HCT116 (cell line): ENCODE measurements at regions not wholly inside any gene's neighbourhood (a gene's known extent, or its start where the extent isn't known, plus 50 kb on each side); places are given as distances from the start of the nearest gene placed in this dataset.
A peak's percentile ranks its signal among the peaks of the same experiment; 100 is the strongest.

ENCODE experiments used
- ATAC-seq: fragments of 200-7000 bp; cut with Tn5 transposase; 2 replicates; pipeline ENCODE4 v1.9.1; 2020; ENCODE audit warnings: mild to moderate bottlenecking, moderate library complexity
- BruUV-seq: library from RNA; stranded (reverse); fragments of 400-500 nt; replicated peaks from 2 replicates; lab custom pipeline; 2021; lab: Mats Ljungman, UMichigan
- CTCF ChIA-PET: fragments of 300-600 bp; sonication (Branson Sonifier 250); formaldehyde crosslinking; loops from one replicate; lab custom pipeline; 2021; ENCODE audit warnings: antibody characterized with exemption; lab: Charles Lee
- POLR2A ChIA-PET: fragments of 300-600, 350-600 bp; sonication (Branson Sonifier 250); formaldehyde crosslinking; loops from one replicate; lab custom pipeline; 2021; ENCODE audit warnings: antibody characterized with exemption; lab: Charles Lee
- RAD21 ChIA-PET, 2 experiments: fragments of 300-600 bp; sonication (Branson Sonifier 250); formaldehyde crosslinking; loops; one replicate each; lab custom pipeline; 2023; ENCODE audit warnings: low total read pairs in 2 of 2; ENCODE audit not compliant: uncharacterized antibody in 2 of 2, unreplicated experiment in 2 of 2, low non-redundant PET in 1 of 2; lab: Charles Lee
- DNase-seq: peaks from one replicate; pipeline ENCODE4 v3.0.0-alpha.2; 2010; ENCODE audit warnings: low read depth, low spot score
- H2AFZ ChIP-seq: fragments of 200-600 bp; shearing (Covaris generic), sonication (generic); 2 replicates; pipeline ENCODE4 v1.6.1; 2017; ENCODE audit warnings: low read depth, mixed run types, mixed read lengths, antibody characterized with exemption, low read length; ENCODE audit not compliant: poor library complexity, severe bottlenecking
- H3K27ac ChIP-seq: 2 replicates; pipeline ENCODE4 v1.5.1; 2012; ENCODE audit warnings: low read depth, low read length
- H3K27me3 ChIP-seq: fragments of 200-600 bp; sonication (generic); 2 replicates; pipeline ENCODE4 v1.6.1; 2016; ENCODE audit warnings: mixed run types, low read length, mixed read lengths; ENCODE audit not compliant: insufficient read depth
- H3K36me3 ChIP-seq, 2 experiments: fragments of 200-500 bp in 1 of 2; fragments of 200-600 bp in 1 of 2; sonication (Bioruptor generic) in 1 of 2; sonication (generic) in 1 of 2; 2 replicates each; pipeline versions ENCODE4 v1.5.1 to v1.6.1; 2014 to 2016; ENCODE audit warnings: low read length in 2 of 2, inconsistent platforms in 1 of 2, mixed read lengths in 1 of 2, mixed run types in 1 of 2; ENCODE audit not compliant: insufficient read depth in 2 of 2, control insufficient read depth in 1 of 2
- H3K4me1 ChIP-seq, 2 experiments: fragments of 200-600 bp in 1 of 2; sonication (generic) in 1 of 2; 2 replicates each; pipeline versions ENCODE4 v1.5.1 to v1.6.1; 2012 to 2017; ENCODE audit warnings: low read length in 2 of 2, inconsistent platforms in 1 of 2, mild to moderate bottlenecking in 1 of 2, mixed read lengths in 1 of 2, mixed run types in 1 of 2, moderate library complexity in 1 of 2; ENCODE audit not compliant: insufficient read depth in 2 of 2, control insufficient read depth in 1 of 2
- H3K4me2 ChIP-seq: fragments of 200-600 bp; sonication (generic); 2 replicates; pipeline ENCODE4 v1.6.1; 2017; ENCODE audit warnings: mixed run types, low read length, mixed read lengths
- H3K4me3 ChIP-seq, 2 experiments: fragments of 200-600 bp in 1 of 2; sonication (generic) in 1 of 2; replicated peaks in 1 of 2; 2 replicates each; pipeline ENCODE4 v1.5.1; 2011 to 2016; ENCODE audit warnings: low read length in 2 of 2, control low read depth in 1 of 2, low read depth in 1 of 2, mild to moderate bottlenecking in 1 of 2, mixed read lengths in 1 of 2, mixed run types in 1 of 2
- H3K79me2 ChIP-seq: fragments of 200-600 bp; sonication (generic); 2 replicates; pipeline ENCODE4 v1.6.1; 2017; ENCODE audit warnings: mild to moderate bottlenecking, mixed run types, low read length, moderate library complexity, mixed read lengths; ENCODE audit not compliant: insufficient read depth
- H3K9ac ChIP-seq: fragments of 200-600 bp; sonication (generic); 2 replicates; pipeline ENCODE4 v1.6.1; 2016; ENCODE audit warnings: low read length, mixed read lengths
- H3K9me2 ChIP-seq: fragments of 200-600 bp; sonication (generic), shearing (Covaris generic); 2 replicates; pipeline ENCODE4 v1.6.1; 2017; ENCODE audit warnings: mixed run types, mild to moderate bottlenecking, moderate library complexity; ENCODE audit not compliant: insufficient read depth
- H3K9me3 ChIP-seq, 2 experiments: fragments of 200-500 bp in 1 of 2; fragments of 200-600 bp in 1 of 2; sonication (Bioruptor generic) in 1 of 2; sonication (generic) in 1 of 2; 2 replicates each; pipeline ENCODE4 v1.6.1; 2014 to 2017; ENCODE audit warnings: low read length in 2 of 2, mixed read lengths in 2 of 2, inconsistent platforms in 1 of 2, low read depth in 1 of 2, mild to moderate bottlenecking in 1 of 2, mixed run types in 1 of 2, moderate library complexity in 1 of 2; ENCODE audit not compliant: control insufficient read depth in 1 of 2, insufficient read depth in 1 of 2
- H4K20me1 ChIP-seq: fragments of 200-600 bp; sonication (generic), shearing (Covaris generic); 2 replicates; pipeline ENCODE4 v1.6.1; 2017; ENCODE audit warnings: mixed run types, mild to moderate bottlenecking, moderate library complexity; ENCODE audit not compliant: insufficient read depth
- ATF3 ChIP-seq: IDR thresholded peaks from 2 replicates; pipeline ENCODE4 v1.6.1; 2012
- CBX3 ChIP-seq: IDR thresholded peaks from 2 replicates; pipeline ENCODE4 v1.6.1; 2012; ENCODE audit warnings: low read depth
- CEBPB ChIP-seq: IDR thresholded peaks from 2 replicates; pipeline ENCODE4 v1.6.1; 2012; ENCODE audit warnings: low read depth
- EGR1 ChIP-seq: IDR thresholded peaks from 2 replicates; pipeline ENCODE4 v1.6.1; 2012; ENCODE audit warnings: low read depth
- EZH2 ChIP-seq: fragments of 200-600 bp; sonication (generic); IDR thresholded peaks from 2 replicates; pipeline ENCODE4 v1.6.1; 2017; ENCODE audit warnings: antibody characterized with exemption, mixed run types
- EZH2phosphoT487 ChIP-seq: fragments of 200-600 bp; IDR thresholded peaks from 2 replicates; pipeline ENCODE4 v1.6.1; 2018; ENCODE audit warnings: antibody characterized with exemption, borderline replicate concordance
- FOSL1 ChIP-seq: IDR thresholded peaks from 2 replicates; pipeline ENCODE4 v1.6.1; 2012; ENCODE audit warnings: low read depth
- JUND ChIP-seq: IDR thresholded peaks from 2 replicates; pipeline ENCODE4 v1.6.1; 2012
- POLR2AphosphoS5 ChIP-seq: IDR thresholded peaks from 2 replicates; pipeline ENCODE4 v1.6.1; 2011; ENCODE audit warnings: mild to moderate bottlenecking, low read depth, low read length, moderate library complexity
- REST ChIP-seq: IDR thresholded peaks from 2 replicates; pipeline ENCODE4 v1.6.1; 2012; ENCODE audit warnings: low read depth
- ZFX ChIP-seq: fragments of 450-650 bp; IDR thresholded peaks from 2 replicates; pipeline ENCODE4 v1.6.1; 2017
- ZNF274 ChIP-seq: fragments of 200-500 bp; sonication (Bioruptor generic); IDR thresholded peaks from 2 replicates; pipeline ENCODE4 v1.6.1; 2014; ENCODE audit warnings: mild to moderate bottlenecking, low read depth, low read length, inconsistent platforms
- intact Hi-C: fragments of 100-400 bp; cut with micrococcal nuclease; formaldehyde crosslinking; loops from 2 replicates; pipeline ENCODE4 v1.10.0; 2022
- TF ChIP-seq, protein P1 (sequence below): IDR thresholded peaks from 2 replicates; pipeline ENCODE4 v1.6.1; 2012

- Histone ChIP-seq H3K9me2 (no peaks in the 10 kb centered on the region), H3K79me2 (no peaks in the 10 kb centered on the region), H3K4me1 (peaks cover 14 to 27% of the 10 kb centered on the region in 2 experiments; a peak in 3 of 4 replicates), H3K9me3 (no peaks in the 10 kb centered on the region), H3K4me2 (0 out of 2 replicates have a peak overlapping the region, but pooled peaks have one; percentile 39), H3K27me3 (peaks cover 32% of the 10 kb centered on the region)
- POLR2A ChIA-PET, result no interaction called here
- TF ChIP-seq EGR1 (no peak), FOSL1 (no peak), CEBPB (no peak), REST (no peak), ZNF274 (no peak), ZFX (no peak), ATF3 (no peak), JUND (no peak), EZH2phosphoT487 (no peak), EZH2 (no peak), CBX3 (no peak), POLR2AphosphoS5 (no peak)
- TF ChIP-seq, protein P1, sequence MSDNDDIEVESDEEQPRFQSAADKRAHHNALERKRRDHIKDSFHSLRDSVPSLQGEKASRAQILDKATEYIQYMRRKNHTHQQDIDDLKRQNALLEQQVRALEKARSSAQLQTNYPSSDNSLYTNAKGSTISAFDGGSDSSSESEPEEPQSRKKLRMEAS, result no peak
- TF ChIP-seq, all 23 proteins: peak for 0
- Histone ChIP-seq H4K20me1 (no peaks in the 10 kb centered on the region), H3K27ac (no peak overlapping the region), H3K36me3 (no peaks in the 10 kb centered on the region), H2AFZ (no peak overlapping the region), H3K4me3 (no peak overlapping the region), H3K9ac (no peak overlapping the region)
- ATAC-seq, result no peak
- ChIA-PET CTCF (no interaction called here), RAD21 (no interaction called here)
- no TSS peak for BruUV-seq
- intact Hi-C loops, result no loop called here
- no peak for DNase-seq
Measured at GRCh38 chr4:27123769-27124124, 263.1 kb downstream of the STIM2 start.
